NT2/D1 (cell line): ENCODE measurements at regions not wholly inside any gene's neighbourhood (a gene's known extent, or its start where the extent isn't known, plus 50 kb on each side); places are given as distances from the start of the nearest gene placed in this dataset.

Experiments used
- DNase-seq: peaks from one replicate; pipeline ENCODE4 v3.0.0-alpha.2; 2011; ENCODE audit warnings: low read depth, low spot score
- H3K27me3 ChIP-seq: 2 replicates; pipeline ENCODE4 v1.6.0; 2011; ENCODE audit warnings: mild to moderate bottlenecking; ENCODE audit not compliant: insufficient read length, insufficient read depth
- H3K36me3 ChIP-seq: 2 replicates; pipeline ENCODE4 v1.6.1; 2011; ENCODE audit warnings: mild to moderate bottlenecking, low read length, mixed read lengths; ENCODE audit not compliant: insufficient read depth, insufficient read length
- H3K4me1 ChIP-seq: 2 replicates; pipeline ENCODE4 v1.5.1; 2011; ENCODE audit not compliant: insufficient read depth, insufficient read length
- H3K4me3 ChIP-seq: 2 replicates; pipeline ENCODE4 v1.5.1; 2011; ENCODE audit warnings: low read depth; ENCODE audit not compliant: insufficient read length
- H3K9ac ChIP-seq: 2 replicates; pipeline ENCODE4 v1.6.0; 2011; ENCODE audit warnings: low read depth; ENCODE audit not compliant: insufficient read length
- H3K9me3 ChIP-seq: 2 replicates; pipeline ENCODE4 v1.5.1; 2011; ENCODE audit warnings: mild to moderate bottlenecking, low read length; ENCODE audit not compliant: insufficient read depth
- SUZ12 ChIP-seq: IDR thresholded peaks from 2 replicates; pipeline ENCODE4 v1.6.1; 2011; ENCODE audit not compliant: insufficient read length, insufficient read depth; ENCODE audit errors: extremely low read depth
- YY1 ChIP-seq: IDR thresholded peaks from 2 replicates; pipeline ENCODE4 v1.6.1; 2011; ENCODE audit not compliant: insufficient read length, insufficient read depth
- ZNF274 ChIP-seq: IDR thresholded peaks from 2 replicates; pipeline ENCODE4 v1.6.1; 2011; ENCODE audit warnings: mild to moderate bottlenecking, low read depth, low read length

DNA sequence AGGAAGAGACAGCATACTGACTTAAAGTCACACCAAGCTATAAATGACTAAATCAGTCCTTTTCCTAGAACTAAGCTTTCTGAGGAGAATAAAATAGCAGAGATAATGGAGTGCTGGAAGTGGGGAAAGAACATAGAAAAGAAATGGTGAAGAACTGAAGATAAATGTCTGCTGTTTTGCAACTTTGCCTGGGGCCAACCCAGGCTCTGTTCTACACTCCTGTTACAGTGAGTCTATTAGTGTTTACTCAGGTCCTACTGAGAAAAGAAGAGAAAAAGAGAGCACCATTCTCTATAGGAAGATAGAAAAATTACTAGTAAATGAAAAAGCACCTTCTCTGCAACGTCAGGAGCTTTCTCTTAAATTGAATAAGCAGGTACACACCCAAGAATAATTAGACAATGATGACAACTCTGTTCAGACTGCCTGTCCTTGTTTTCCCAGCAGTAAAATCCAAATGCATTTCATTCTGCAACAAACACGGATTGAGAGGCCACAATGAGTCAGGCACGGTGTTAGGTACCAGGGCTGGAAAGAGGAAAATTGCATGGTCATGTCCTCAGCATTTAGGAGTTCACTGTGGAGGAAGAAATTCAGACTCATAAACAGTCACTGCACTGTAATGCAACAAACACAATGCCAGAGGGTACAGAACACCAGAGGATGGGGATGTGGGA lies 139.4 kb upstream of the CAMK1G start:
- DNase-seq: no peak
- no peaks in the 10 kb centered on the region for H3K27me3 ChIP-seq
- no peaks in the 10 kb centered on the region for H3K36me3 ChIP-seq
- H3K9me3 ChIP-seq: peaks cover 8% of the 10 kb centered on the region; the same call in 1 of the 2 replicates
- H3K4me1 ChIP-seq: no peaks in the 10 kb centered on the region
- TF ChIP-seq YY1 (no peak), ZNF274 (no peak), SUZ12 (no peak)
- no peak overlapping the region for H3K4me3 ChIP-seq
- no peak overlapping the region for H3K9ac ChIP-seq

DNA sequence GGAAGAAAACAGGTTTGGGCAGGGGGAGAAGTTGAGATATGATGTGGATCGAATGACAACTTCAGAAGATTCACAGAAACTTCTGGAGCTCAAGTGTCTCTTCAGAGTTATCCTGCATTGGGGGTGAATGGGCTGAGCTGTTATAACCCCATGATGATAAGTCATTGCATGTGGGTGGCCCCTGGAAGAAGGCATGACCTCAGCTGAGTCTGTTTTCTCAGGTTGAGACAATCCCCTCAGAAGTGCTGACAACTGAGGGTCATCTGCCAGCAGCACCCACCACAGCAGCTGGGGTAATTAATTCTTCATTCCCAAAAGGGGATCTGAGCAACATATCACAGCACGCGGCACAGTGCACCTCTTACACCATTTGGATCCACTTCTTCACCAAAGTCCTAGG lies 138.6 kb upstream of the CAMK1G start:
- H3K9me3 ChIP-seq: peaks cover 2% of the 10 kb centered on the region; the same call in 1 of the 2 replicates
- no peaks in the 10 kb centered on the region for H3K4me1 ChIP-seq
- no peaks in the 10 kb centered on the region for H3K27me3 ChIP-seq
- DNase-seq: no peak
- no peak overlapping the region for H3K9ac ChIP-seq
- no peak overlapping the region for H3K4me3 ChIP-seq
- TF ChIP-seq YY1 (no peak), SUZ12 (no peak), ZNF274 (no peak)
- H3K36me3 ChIP-seq: no peaks in the 10 kb centered on the region

- Histone ChIP-seq H3K4me1 (no peaks in the 10 kb centered on the region), H3K9ac (no peak overlapping the region), H3K9me3 (no peaks in the 10 kb centered on the region; the same call in 1 of the 2 replicates), H3K4me3 (no peak overlapping the region), H3K27me3 (no peaks in the 10 kb centered on the region), H3K36me3 (no peaks in the 10 kb centered on the region)
- no peak for DNase-seq
- TF ChIP-seq SUZ12: no peak
- no peak for TF ChIP-seq ZNF274
- no peak for TF ChIP-seq YY1
These were observed 137.9 kb upstream of the CAMK1G start for GRCh38 chr1:209445576-209445975.

GRCh38 chr1:209446356-209446755 lies 137.2 kb upstream of the CAMK1G start:
- no peak overlapping the region for H3K4me3 ChIP-seq
- H3K9ac ChIP-seq: no peak overlapping the region
- H3K36me3 ChIP-seq: no peaks in the 10 kb centered on the region
- H3K27me3 ChIP-seq: no peaks in the 10 kb centered on the region
- no peak for DNase-seq
- TF ChIP-seq YY1 (no peak), SUZ12 (no peak), ZNF274 (no peak)
- H3K9me3 ChIP-seq: no peaks in the 10 kb centered on the region; the same call in 1 of the 2 replicates
- no peaks in the 10 kb centered on the region for H3K4me1 ChIP-seq

GRCh38 chr1:209454340-209454994 lies 129.0 kb upstream of the CAMK1G start:
- Histone ChIP-seq H3K27me3 (no peaks in the 10 kb centered on the region), H3K4me1 (peaks cover 5% of the 10 kb centered on the region), H3K9ac (no peak overlapping the region), H3K9me3 (peaks cover 9% of the 10 kb centered on the region; the same call in 1 of the 2 replicates), H3K36me3 (no peaks in the 10 kb centered on the region), H3K4me3 (no peak overlapping the region)
- TF ChIP-seq YY1: no peak
- TF ChIP-seq SUZ12: no peak
- TF ChIP-seq ZNF274: no peak
- DNase-seq: no peak

DNA sequence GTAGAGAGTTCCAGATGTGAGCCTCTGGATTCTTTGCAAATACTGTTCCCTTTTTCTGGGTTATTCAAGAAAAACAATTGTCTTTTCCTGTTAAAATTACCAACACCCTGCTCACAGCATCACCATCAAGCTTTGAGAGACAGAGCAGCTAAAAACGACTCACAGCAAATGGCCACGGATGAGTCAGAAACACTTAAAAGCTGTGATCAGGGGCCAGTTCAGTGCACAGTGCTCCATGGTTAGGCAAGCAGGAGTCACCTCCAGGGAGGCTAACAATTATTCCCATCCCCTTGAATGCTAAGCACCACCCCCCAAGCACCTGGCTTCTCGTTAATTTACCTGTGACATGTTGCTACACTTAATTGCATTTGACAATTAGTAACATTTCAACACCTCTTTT lies 128.4 kb upstream of the CAMK1G start:
- H3K4me1 ChIP-seq: peaks cover 5% of the 10 kb centered on the region
- no peaks in the 10 kb centered on the region for H3K36me3 ChIP-seq
- H3K4me3 ChIP-seq: no peak overlapping the region
- DNase-seq: no peak
- H3K9me3 ChIP-seq: peaks cover 16% of the 10 kb centered on the region; the same call in 1 of the 2 replicates
- H3K9ac ChIP-seq: no peak overlapping the region
- no peaks in the 10 kb centered on the region for H3K27me3 ChIP-seq
- TF ChIP-seq YY1: no peak
- no peak for TF ChIP-seq ZNF274
- TF ChIP-seq SUZ12: no peak

- no peak for TF ChIP-seq ZNF274
- no peak for TF ChIP-seq SUZ12
- no peak for TF ChIP-seq YY1
- no peak for DNase-seq
- peaks cover 23% of the 10 kb centered on the region for H3K9me3 ChIP-seq
- no peaks in the 10 kb centered on the region for H3K27me3 ChIP-seq
- no peak overlapping the region for H3K4me3 ChIP-seq
- no peak overlapping the region for H3K9ac ChIP-seq
- peaks cover 5% of the 10 kb centered on the region for H3K4me1 ChIP-seq
- no peaks in the 10 kb centered on the region for H3K36me3 ChIP-seq
These were observed 127.7 kb upstream of the CAMK1G start for GRCh38 chr1:209455661-209456358.
